Osteocyte (in vitro differentiated cells): ENCODE measurements at regions not wholly inside any gene's neighbourhood (a gene's known extent, or its start where the extent isn't known, plus 50 kb on each side); places are given as distances from the start of the nearest gene placed in this dataset.

Experiments used
- DNase-seq: peaks from one replicate; pipeline ENCODE4 v3.0.0; 2021; ENCODE audit warnings: mixed read lengths; ENCODE audit not compliant: unreplicated experiment; ENCODE audit errors: extremely low spot score
- H3K27ac Mint-ChIP-seq: one replicate; pipeline ENCODE4 v1.8.0; 2021; ENCODE audit warnings: mild to moderate bottlenecking, mixed read lengths; ENCODE audit not compliant: unreplicated experiment
- H3K27me3 Mint-ChIP-seq: one replicate; pipeline ENCODE4 v1.8.0; 2021; ENCODE audit warnings: mixed read lengths; ENCODE audit not compliant: unreplicated experiment
- H3K36me3 Mint-ChIP-seq: one replicate; pipeline ENCODE4 v1.8.0; 2021; ENCODE audit warnings: mixed read lengths; ENCODE audit not compliant: unreplicated experiment
- H3K4me1 Mint-ChIP-seq: one replicate; pipeline ENCODE4 v1.8.0; 2021; ENCODE audit warnings: mixed read lengths; ENCODE audit not compliant: unreplicated experiment
- H3K4me3 Mint-ChIP-seq: one replicate; pipeline ENCODE4 v1.8.0; 2021; ENCODE audit warnings: mild to moderate bottlenecking, moderate library complexity, mixed read lengths; ENCODE audit not compliant: unreplicated experiment
- H3K9me3 Mint-ChIP-seq: one replicate; pipeline ENCODE4 v1.8.0; 2021; ENCODE audit warnings: mixed read lengths; ENCODE audit not compliant: unreplicated experiment
- TF ChIP-seq, protein P1 (sequence below): fragments of 200-600 bp; sonication (generic); IDR thresholded peaks from 2 replicates; pipeline ENCODE4 v1.5.0; 2021; ENCODE audit warnings: antibody characterized with exemption, mild to moderate bottlenecking, moderate library complexity

GRCh38 chr1:219498666-219499065 lies 114.2 kb downstream of the ZC3H11B start:
- TF ChIP-seq, protein P1, sequence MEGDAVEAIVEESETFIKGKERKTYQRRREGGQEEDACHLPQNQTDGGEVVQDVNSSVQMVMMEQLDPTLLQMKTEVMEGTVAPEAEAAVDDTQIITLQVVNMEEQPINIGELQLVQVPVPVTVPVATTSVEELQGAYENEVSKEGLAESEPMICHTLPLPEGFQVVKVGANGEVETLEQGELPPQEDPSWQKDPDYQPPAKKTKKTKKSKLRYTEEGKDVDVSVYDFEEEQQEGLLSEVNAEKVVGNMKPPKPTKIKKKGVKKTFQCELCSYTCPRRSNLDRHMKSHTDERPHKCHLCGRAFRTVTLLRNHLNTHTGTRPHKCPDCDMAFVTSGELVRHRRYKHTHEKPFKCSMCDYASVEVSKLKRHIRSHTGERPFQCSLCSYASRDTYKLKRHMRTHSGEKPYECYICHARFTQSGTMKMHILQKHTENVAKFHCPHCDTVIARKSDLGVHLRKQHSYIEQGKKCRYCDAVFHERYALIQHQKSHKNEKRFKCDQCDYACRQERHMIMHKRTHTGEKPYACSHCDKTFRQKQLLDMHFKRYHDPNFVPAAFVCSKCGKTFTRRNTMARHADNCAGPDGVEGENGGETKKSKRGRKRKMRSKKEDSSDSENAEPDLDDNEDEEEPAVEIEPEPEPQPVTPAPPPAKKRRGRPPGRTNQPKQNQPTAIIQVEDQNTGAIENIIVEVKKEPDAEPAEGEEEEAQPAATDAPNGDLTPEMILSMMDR: no peak
- no peaks in the 10 kb centered on the region for H3K36me3 Mint-ChIP-seq
- H3K27me3 Mint-ChIP-seq: peaks cover 6% of the 10 kb centered on the region
- no peak overlapping the region for H3K4me3 Mint-ChIP-seq
- H3K9me3 Mint-ChIP-seq: no peaks in the 10 kb centered on the region
- no peak overlapping the region for H3K27ac Mint-ChIP-seq
- H3K4me1 Mint-ChIP-seq: no peaks in the 10 kb centered on the region
- DNase-seq: no peak

GRCh38 chr1:219495737-219496408 lies 117.0 kb downstream of the ZC3H11B start:
- TF ChIP-seq, protein P1: no peak
- Mint-ChIP-seq H3K27me3 (peaks cover 6% of the 10 kb centered on the region), H3K9me3 (no peaks in the 10 kb centered on the region), H3K4me1 (no peaks in the 10 kb centered on the region), H3K27ac (no peak overlapping the region), H3K4me3 (no peak overlapping the region), H3K36me3 (no peaks in the 10 kb centered on the region)
- DNase-seq: no peak

DNA sequence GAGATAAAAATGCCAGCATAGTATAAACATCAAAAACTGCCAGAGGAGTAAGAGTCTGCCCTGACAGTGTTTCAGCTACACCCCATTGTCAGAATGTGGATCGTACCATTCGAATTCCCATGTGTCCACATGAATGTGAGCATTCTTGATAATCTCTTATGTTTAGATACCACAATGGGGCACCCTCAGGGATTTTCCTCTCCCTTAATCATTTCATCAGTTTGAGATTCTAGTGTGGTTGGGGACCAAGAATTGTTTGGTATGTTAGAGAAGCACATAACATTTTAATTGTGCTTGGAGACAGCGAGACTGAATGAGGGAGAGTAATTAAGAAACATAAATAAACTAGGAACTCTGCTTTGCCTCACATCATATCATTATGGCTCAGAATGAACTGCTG lies 120.2 kb downstream of the ZC3H11B start:
- H3K4me1 Mint-ChIP-seq: no peaks in the 10 kb centered on the region
- H3K4me3 Mint-ChIP-seq: no peak overlapping the region

GRCh38 chr1:219490566-219490965 lies 122.3 kb downstream of the ZC3H11B start:
- no peaks in the 10 kb centered on the region for H3K4me1 Mint-ChIP-seq
- H3K4me3 Mint-ChIP-seq: no peak overlapping the region
- H3K27me3 Mint-ChIP-seq: peaks cover under 1% of the 10 kb centered on the region
- DNase-seq: no peak
- no peaks in the 10 kb centered on the region for H3K36me3 Mint-ChIP-seq
- no peaks in the 10 kb centered on the region for H3K9me3 Mint-ChIP-seq
- no peak overlapping the region for H3K27ac Mint-ChIP-seq
- TF ChIP-seq, protein P1: no peak

More for the DNA sequence above, 120.2 kb downstream of the ZC3H11B start:
- DNase-seq: no peak
- Mint-ChIP-seq H3K27ac (no peak overlapping the region), H3K36me3 (no peaks in the 10 kb centered on the region), H3K27me3 (peaks cover 4% of the 10 kb centered on the region), H3K9me3 (no peaks in the 10 kb centered on the region)
- TF ChIP-seq, protein P1: no peak

- Mint-ChIP-seq H3K36me3 (no peaks in the 10 kb centered on the region), H3K4me1 (no peaks in the 10 kb centered on the region), H3K27me3 (peaks cover 5% of the 10 kb centered on the region), H3K4me3 (no peak overlapping the region), H3K27ac (no peak overlapping the region), H3K9me3 (no peaks in the 10 kb centered on the region)
- TF ChIP-seq, protein P1: no peak
- DNase-seq: no peak
Observed at GRCh38 chr1:219489636-219490035, 123.3 kb downstream of the ZC3H11B start.
